ENCODE measurements at regions not wholly inside any gene's neighbourhood (a gene's known extent, or its start where the extent isn't known, plus 50 kb on each side); places are given as distances from the start of the nearest gene placed in this dataset.

DNA sequence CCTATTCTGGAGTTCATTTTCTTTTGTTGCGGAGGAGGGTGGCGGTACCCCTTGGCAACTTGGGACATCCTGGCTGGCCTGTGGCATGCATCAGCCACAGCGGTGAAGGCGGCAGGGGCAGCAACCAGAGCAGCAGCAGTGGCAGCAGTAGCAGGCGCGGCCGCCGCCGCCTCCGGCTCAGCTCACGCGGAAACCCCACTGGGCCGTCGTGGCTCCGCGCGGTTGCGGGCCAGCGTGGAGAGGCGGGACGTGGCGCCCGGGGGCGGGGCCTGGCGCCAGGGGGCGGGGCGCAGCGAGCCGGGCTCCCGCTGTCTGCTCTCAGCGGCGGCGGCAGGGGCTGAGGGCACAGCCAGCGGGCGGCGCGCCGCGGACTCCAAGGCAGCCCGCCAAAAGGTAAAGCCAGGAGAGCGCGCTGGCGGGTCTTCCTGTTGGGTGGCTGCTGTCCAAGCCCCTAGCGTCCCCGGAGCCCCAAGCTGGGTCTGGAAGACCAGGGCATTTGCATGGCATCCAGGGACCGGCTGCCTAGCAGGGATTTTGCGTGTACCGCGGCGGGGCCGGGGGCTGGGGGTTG lies 334.4 kb upstream of the THRB start:
- no peak for TF ChIP-seq POLR2A (IDR thresholded peaks at IDR 0.05)
- TF ChIP-seq, protein P1, sequence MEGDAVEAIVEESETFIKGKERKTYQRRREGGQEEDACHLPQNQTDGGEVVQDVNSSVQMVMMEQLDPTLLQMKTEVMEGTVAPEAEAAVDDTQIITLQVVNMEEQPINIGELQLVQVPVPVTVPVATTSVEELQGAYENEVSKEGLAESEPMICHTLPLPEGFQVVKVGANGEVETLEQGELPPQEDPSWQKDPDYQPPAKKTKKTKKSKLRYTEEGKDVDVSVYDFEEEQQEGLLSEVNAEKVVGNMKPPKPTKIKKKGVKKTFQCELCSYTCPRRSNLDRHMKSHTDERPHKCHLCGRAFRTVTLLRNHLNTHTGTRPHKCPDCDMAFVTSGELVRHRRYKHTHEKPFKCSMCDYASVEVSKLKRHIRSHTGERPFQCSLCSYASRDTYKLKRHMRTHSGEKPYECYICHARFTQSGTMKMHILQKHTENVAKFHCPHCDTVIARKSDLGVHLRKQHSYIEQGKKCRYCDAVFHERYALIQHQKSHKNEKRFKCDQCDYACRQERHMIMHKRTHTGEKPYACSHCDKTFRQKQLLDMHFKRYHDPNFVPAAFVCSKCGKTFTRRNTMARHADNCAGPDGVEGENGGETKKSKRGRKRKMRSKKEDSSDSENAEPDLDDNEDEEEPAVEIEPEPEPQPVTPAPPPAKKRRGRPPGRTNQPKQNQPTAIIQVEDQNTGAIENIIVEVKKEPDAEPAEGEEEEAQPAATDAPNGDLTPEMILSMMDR (IDR thresholded peaks at IDR 0.05): no peak

Measured in suprapubic skin (tissue), 3 donors.